ENCODE measurements at regions not wholly inside any gene's neighbourhood (a gene's known extent, or its start where the extent isn't known, plus 50 kb on each side); places are given as distances from the start of the nearest gene placed in this dataset.

DNA sequence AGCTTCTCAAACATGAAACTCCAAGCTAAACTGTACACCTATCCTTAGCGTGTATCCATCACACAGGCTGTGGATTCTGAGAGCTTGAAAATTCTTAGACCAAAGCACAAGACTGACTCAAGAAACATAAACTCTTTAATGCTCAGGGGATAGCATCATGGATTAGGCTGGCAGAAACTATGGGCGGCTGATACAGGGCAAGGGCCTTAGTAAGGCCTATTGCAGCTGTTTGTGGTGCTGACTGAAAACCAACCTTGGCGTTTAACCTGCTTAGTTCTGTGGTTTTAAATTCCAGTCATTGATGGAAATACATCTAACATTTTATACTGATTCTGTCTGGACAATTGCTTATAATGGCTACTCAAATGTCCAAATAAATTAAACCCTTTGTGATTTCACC lies 183.7 kb downstream of the TLR4 start:
- peaks cover 0 to 4% (median 0%) of the 10 kb centered on the region in 3 donors for H3K9me3 ChIP-seq (replicated peaks in 1 of 3)
- H3K36me3 ChIP-seq (replicated peaks in 1 of 2): no peaks in the 10 kb centered on the region
- no peaks in the 10 kb centered on the region for H3K4me1 ChIP-seq (replicated peaks in 1 of 2)
- no peak overlapping the region for H3K4me3 ChIP-seq
- intact Hi-C loops (cut with DNase I): no loop called here
- TF ChIP-seq, protein P1, sequence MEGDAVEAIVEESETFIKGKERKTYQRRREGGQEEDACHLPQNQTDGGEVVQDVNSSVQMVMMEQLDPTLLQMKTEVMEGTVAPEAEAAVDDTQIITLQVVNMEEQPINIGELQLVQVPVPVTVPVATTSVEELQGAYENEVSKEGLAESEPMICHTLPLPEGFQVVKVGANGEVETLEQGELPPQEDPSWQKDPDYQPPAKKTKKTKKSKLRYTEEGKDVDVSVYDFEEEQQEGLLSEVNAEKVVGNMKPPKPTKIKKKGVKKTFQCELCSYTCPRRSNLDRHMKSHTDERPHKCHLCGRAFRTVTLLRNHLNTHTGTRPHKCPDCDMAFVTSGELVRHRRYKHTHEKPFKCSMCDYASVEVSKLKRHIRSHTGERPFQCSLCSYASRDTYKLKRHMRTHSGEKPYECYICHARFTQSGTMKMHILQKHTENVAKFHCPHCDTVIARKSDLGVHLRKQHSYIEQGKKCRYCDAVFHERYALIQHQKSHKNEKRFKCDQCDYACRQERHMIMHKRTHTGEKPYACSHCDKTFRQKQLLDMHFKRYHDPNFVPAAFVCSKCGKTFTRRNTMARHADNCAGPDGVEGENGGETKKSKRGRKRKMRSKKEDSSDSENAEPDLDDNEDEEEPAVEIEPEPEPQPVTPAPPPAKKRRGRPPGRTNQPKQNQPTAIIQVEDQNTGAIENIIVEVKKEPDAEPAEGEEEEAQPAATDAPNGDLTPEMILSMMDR (IDR thresholded peaks at IDR 0.05): no peak
- no peak for TF ChIP-seq POLR2A (IDR thresholded peaks at IDR 0.05)
- no peak for DNase-seq
- H3K27me3 ChIP-seq: no peaks in the 10 kb centered on the region
- 75 to 90% (median 83%) methylated on average over 3 of the region's 3 CpGs for WGBS, 4 donors
- no peak overlapping the region for H3K27ac ChIP-seq

DNA sequence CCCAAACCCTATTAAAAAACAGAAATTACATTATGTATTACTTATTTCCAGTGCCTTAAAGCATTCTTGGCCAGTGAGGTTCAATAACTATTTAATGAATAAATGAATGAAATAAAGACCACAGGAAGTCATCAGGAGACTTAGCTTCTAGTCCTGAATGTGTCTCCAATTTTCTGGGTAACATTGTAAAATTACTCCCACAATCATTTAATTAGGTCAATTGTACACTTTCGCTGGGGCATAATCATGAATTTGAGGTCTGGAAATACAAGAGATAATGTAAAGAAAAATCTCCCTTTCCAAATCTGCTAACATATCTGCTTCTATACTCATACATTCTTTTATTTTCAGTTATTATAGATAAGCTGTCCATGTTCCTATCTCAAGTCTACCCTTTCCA lies 199.2 kb downstream of the TLR4 start:
- Histone ChIP-seq H3K4me3 (no peak overlapping the region), H3K27ac (no peak overlapping the region), H3K27me3 (no peaks in the 10 kb centered on the region), H3K36me3 (replicated peaks in 1 of 2) (no peaks in the 10 kb centered on the region), H3K9me3 (replicated peaks in 1 of 3) (no peaks in the 10 kb centered on the region), H3K4me1 (replicated peaks in 1 of 2) (no peaks in the 10 kb centered on the region)
- intact Hi-C loops (cut with DNase I): no loop called here
- WGBS, 4 donors: 75 to 84% (median 80%) methylated on average over 1 of the region's 1 CpG
- no peak for DNase-seq
- TF ChIP-seq POLR2A (IDR thresholded peaks at IDR 0.05): no peak
- TF ChIP-seq, protein P1 (IDR thresholded peaks at IDR 0.05): no peak

DNA sequence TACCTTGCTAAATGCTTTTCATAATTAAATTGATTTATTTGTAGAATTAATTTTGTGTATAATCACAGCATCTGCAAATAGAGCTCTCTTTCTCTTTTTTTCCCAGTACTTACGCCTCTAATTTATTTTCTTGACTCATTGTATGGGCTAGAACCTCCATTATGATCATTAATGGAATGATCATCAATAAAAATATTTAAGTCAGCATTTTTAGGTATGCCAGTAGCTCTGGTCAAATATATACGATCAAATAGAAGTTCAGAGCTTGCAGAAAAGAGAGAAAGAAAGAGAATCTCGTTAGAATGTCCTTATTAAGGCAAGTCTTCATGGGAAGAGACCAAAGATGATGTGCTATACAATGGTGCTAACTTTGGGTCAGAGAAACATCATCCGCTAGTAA lies 202.6 kb downstream of the TLR4 start:
- Histone ChIP-seq H3K4me3 (no peak overlapping the region), H3K27me3 (no peaks in the 10 kb centered on the region), H3K36me3 (replicated peaks in 1 of 2) (no peaks in the 10 kb centered on the region), H3K9me3 (replicated peaks in 1 of 3) (no peaks in the 10 kb centered on the region), H3K27ac (no peak overlapping the region), H3K4me1 (replicated peaks in 1 of 2) (no peaks in the 10 kb centered on the region)
- DNase-seq: no peak
- WGBS, 4 donors: 47 to 69% (median 63%) methylated on average over 4 of the region's 4 CpGs
- intact Hi-C loops (cut with DNase I): no loop called here
- TF ChIP-seq POLR2A (IDR thresholded peaks at IDR 0.05): no peak
- TF ChIP-seq, protein P1 (IDR thresholded peaks at IDR 0.05): no peak

DNA sequence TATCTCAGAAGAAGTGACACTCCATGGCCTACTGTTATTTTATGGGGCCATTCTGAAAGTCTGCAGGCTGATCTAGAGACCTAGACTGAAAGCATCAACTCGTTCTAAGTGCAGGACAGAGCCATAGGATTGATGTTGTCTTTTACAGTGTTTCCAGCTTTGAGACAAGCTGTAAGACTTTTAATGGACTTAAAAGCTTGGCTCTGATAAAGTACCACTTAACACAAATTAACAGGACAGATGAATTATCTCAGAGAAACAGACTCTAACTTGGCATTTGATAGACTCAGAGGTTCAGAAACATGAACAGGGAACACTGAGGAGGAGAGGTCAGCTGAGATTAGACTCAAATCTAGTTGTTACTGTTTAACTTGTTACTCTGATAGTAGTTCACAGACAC lies 203.2 kb downstream of the TLR4 start:
- intact Hi-C loops (cut with DNase I): no loop called here
- peaks cover 0 to 4% (median 0%) of the 10 kb centered on the region in 3 donors for H3K9me3 ChIP-seq (replicated peaks in 1 of 3)
- TF ChIP-seq, protein P1 (IDR thresholded peaks at IDR 0.05): no peak
- no peak for TF ChIP-seq POLR2A (IDR thresholded peaks at IDR 0.05)
- H3K4me3 ChIP-seq: no peak overlapping the region
- H3K27ac ChIP-seq: no peak overlapping the region
- WGBS, 4 donors: 23 to 38% (median 29%) methylated on average over 1 of the region's 1 CpG
- no peaks in the 10 kb centered on the region for H3K27me3 ChIP-seq
- no peaks in the 10 kb centered on the region for H3K4me1 ChIP-seq (replicated peaks in 1 of 2)
- no peak for DNase-seq
- H3K36me3 ChIP-seq (replicated peaks in 1 of 2): no peaks in the 10 kb centered on the region

Data from adrenal gland (tissue), 9 donors.